Activated T-cell treated with anti-CD3 and anti-CD28 coated beads, Interleukin-2, amount 50 U/mL, for 4 hours (primary cell): ENCODE measurements at regions not wholly inside any gene's neighbourhood (a gene's known extent, or its start where the extent isn't known, plus 50 kb on each side); places are given as distances from the start of the nearest gene placed in this dataset.

Experiments used
- ATAC-seq, 2 donors: fragments of 200-7000 bp; cut with Tn5 transposase; one replicate each; pipeline ENCODE4 v1.10.0; 2021
- DNase-seq: peaks from one replicate; pipeline ENCODE4 v3.0.0-alpha.2; 2020
- H3K27me3 Mint-ChIP-seq: one replicate; pipeline ENCODE4 v1.8.0; 2021; ENCODE audit warnings: low read depth, mixed read lengths
- H3K36me3 Mint-ChIP-seq: one replicate; pipeline ENCODE4 v1.8.0; 2022; ENCODE audit warnings: mixed read lengths; ENCODE audit not compliant: insufficient read depth
- H3K4me1 Mint-ChIP-seq: one replicate; pipeline ENCODE4 v1.8.0; 2021; ENCODE audit warnings: low read depth, mixed read lengths
- H3K4me3 Mint-ChIP-seq: one replicate; pipeline ENCODE4 v1.8.0; 2021; ENCODE audit warnings: mild to moderate bottlenecking, moderate library complexity, mixed read lengths
- H3K9me3 Mint-ChIP-seq: one replicate; pipeline ENCODE4 v1.8.0; 2021; ENCODE audit warnings: mixed read lengths

DNA sequence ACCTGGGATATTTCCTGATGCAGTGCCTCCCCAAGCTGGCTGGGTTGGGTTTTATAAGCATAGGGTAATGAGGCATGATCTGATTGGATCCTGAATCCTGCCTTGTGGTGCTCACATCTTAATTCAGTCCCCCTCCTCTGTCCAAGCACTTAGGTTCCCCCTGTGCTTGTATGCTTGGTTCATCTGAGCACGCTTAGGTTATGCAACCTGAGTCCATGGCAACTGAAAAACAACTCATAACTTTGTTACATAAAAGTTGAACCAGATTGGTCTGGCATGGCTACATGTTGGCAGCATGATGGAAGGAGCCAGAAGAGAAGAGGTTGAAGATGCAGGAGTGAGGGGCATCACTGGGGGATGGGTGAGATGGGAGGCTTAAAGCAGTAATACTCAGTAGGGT is 57.3 kb upstream of the OSBPL3 start:
- ATAC-seq (no peak), DNase-seq (no peak)
- Mint-ChIP-seq H3K4me3 (no peak overlapping the region), H3K36me3 (peaks cover 1% of the 10 kb centered on the region), H3K4me1 (peaks cover 3% of the 10 kb centered on the region), H3K27me3 (no peaks in the 10 kb centered on the region), H3K9me3 (peaks cover 14% of the 10 kb centered on the region)

GRCh38 chr7:25035274-25035673 is 55.3 kb upstream of the OSBPL3 start:
- Mint-ChIP-seq H3K9me3 (peaks cover 14% of the 10 kb centered on the region), H3K36me3 (peaks cover 1% of the 10 kb centered on the region), H3K4me3 (no peak overlapping the region), H3K27me3 (no peaks in the 10 kb centered on the region), H3K4me1 (peaks cover 16% of the 10 kb centered on the region)
- ATAC-seq (no peak), DNase-seq (no peak)

DNA sequence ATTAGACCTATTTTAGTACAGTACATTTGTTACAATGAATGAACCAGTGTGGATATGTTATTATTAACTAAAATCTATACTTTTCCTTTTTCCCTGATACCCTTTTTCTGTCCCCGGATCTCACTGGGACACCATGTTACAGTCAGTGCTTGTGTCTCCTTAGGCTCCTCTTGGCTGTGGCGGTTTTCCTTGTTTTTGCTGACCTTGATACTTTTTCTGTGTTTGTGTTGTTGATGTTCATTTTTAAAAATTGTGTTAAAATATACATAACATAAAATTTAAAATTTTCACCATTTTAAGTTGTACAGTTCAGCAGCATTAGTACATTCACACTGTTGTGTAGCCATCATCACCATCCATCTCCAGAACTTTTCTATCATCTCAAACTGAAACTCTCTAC is 54.2 kb upstream of the OSBPL3 start:
- no peak for ATAC-seq
- peaks cover 26% of the 10 kb centered on the region for H3K4me1 Mint-ChIP-seq

GRCh38 chr7:25032774-25033743 is 53.1 kb upstream of the OSBPL3 start:
- no peak for ATAC-seq
- peaks cover 1% of the 10 kb centered on the region for H3K36me3 Mint-ChIP-seq
- peaks cover 14% of the 10 kb centered on the region for H3K9me3 Mint-ChIP-seq
- H3K4me1 Mint-ChIP-seq, result peaks cover 37% of the 10 kb centered on the region
- DNase-seq, result no peak
- H3K27me3 Mint-ChIP-seq, result no peaks in the 10 kb centered on the region
- no peak overlapping the region for H3K4me3 Mint-ChIP-seq

More for the DNA sequence above, 54.2 kb upstream of the OSBPL3 start:
- DNase-seq, result no peak
- Mint-ChIP-seq H3K36me3 (peaks cover 1% of the 10 kb centered on the region), H3K4me3 (no peak overlapping the region), H3K27me3 (no peaks in the 10 kb centered on the region), H3K9me3 (peaks cover 14% of the 10 kb centered on the region)

- no peaks in the 10 kb centered on the region for H3K27me3 Mint-ChIP-seq
- ATAC-seq (no peak), DNase-seq (no peak)
- H3K9me3 Mint-ChIP-seq, result peaks cover 11% of the 10 kb centered on the region
- H3K4me1 Mint-ChIP-seq, result peaks cover 42% of the 10 kb centered on the region
- peaks cover 1% of the 10 kb centered on the region for H3K36me3 Mint-ChIP-seq
- H3K4me3 Mint-ChIP-seq, result no peak overlapping the region
Measured at GRCh38 chr7:25031432-25031831, 51.5 kb upstream of the OSBPL3 start.

GRCh38 chr7:25031007-25031406 is 51.0 kb upstream of the OSBPL3 start:
- DNase-seq, result no peak
- no peak overlapping the region for H3K4me3 Mint-ChIP-seq
- no peak for ATAC-seq
- H3K9me3 Mint-ChIP-seq, result peaks cover 7% of the 10 kb centered on the region
- no peaks in the 10 kb centered on the region for H3K27me3 Mint-ChIP-seq
- peaks cover 42% of the 10 kb centered on the region for H3K4me1 Mint-ChIP-seq
- H3K36me3 Mint-ChIP-seq, result peaks cover 1% of the 10 kb centered on the region
